ENCODE measurements at regions not wholly inside any gene's neighbourhood (a gene's known extent, or its start where the extent isn't known, plus 50 kb on each side); places are given as distances from the start of the nearest gene placed in this dataset.

DNA sequence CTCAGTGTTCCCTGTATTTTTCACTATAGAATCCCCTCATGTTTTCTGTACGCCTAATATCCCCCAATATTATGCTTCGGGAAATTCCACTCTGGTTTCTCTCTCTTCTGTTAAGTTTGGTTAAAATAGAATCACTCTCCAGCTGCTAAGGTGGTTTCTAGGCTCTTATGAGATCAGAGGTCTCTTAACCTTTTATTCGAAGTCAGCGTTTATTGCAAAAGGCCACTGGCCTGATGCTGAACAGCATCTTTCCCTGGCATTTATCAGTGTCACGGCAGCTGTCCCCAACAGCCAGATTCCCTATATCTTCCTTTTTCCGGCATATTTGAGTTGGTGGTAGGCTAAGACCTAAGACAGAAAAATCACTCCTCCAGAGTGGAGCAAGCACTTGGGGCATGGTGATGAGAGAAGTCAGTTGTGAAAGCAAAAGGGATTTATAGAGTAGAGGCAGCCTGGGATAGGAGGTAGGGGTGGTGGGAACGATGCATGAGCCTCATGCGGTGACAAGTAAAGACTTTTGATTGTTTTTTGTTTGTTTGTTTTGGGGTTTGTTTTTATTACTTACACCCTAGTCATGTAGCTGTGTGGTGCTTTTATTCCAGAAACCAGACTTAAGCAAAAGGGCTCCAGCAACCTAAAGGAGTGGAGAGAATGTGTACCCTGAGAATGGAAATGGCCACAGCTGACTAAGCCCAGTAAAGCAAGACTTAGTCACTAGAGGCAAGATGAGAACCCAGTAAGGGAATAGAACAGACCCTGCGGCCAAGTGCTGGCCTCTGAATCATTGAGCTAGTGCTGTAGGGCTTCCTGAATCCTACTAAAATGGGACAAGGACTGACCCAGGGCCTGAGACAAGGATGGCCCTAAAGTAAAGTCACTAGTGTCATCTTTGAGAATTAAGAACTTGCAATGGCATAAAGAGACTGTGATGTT is 197.6 kb upstream of the PRNP start:
- Mint-ChIP-seq H3K36me3 (ENCODE audit: low read depth) (no peaks in the 10 kb centered on the region), H3K9me3 (no peaks in the 10 kb centered on the region), H3K27me3 (peaks cover 24% of the 10 kb centered on the region), H3K27ac (no peak overlapping the region), H3K4me3 (no peak overlapping the region), H3K4me1 (no peaks in the 10 kb centered on the region)
- POLR2A ChIA-PET = no interaction called here
- CTCF ChIA-PET = no interaction called here
- no peak for DNase-seq

DNA sequence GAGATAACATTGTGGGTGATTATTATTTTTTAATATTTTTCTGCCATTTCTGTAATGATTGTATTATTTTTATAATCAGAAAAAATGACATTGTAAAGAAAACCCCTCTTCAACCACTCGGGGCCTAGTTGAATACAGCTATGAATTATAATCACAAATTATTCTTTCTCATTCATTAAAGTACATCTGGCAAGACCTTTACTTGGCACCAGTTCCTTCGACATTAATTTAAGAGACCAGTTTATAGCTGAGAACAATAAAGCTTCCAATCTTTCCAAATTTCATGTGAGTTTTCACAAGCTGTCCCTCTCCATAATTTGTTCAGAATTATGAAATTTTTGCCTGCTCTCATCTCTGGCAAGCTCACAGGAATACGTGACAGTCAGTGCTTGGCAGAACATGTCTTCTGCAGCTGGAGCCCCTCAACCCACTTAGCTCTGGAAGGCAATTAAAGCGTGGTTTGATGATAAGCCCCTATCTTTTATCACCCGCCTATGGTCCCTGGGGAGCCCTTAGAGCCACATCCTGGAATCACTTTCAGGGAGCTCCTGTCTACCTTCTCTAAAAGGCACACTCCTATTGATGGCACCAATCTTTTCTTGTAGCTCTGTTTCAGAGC is 201.8 kb upstream of the PRNP start:
- Mint-ChIP-seq H3K4me1 (no peaks in the 10 kb centered on the region), H3K9me3 (no peaks in the 10 kb centered on the region), H3K27me3 (peaks cover 24% of the 10 kb centered on the region), H3K27ac (no peak overlapping the region), H3K4me3 (no peak overlapping the region), H3K36me3 (ENCODE audit: low read depth) (no peaks in the 10 kb centered on the region)
- ChIA-PET POLR2A (no interaction called here), CTCF (no interaction called here)
- DNase-seq = no peak

DNA sequence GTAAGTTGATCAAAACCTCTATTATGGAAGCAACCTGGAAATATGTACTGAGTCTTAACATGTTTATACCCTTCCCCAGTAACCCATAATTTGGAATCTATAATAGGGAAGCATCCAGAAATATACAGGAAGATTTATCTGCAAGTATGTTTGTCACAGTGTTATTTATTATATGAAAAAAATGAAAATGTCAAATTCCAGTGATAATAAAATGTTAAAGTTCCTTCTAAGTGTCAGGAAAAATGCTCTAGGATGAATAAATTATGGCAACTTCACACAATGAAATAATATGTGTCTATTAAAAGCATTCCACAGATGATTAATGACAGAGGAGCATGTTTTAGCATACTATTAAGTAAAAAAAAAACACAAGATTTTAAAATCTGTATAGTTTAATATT is 202.3 kb upstream of the PRNP start:
- Mint-ChIP-seq H3K27ac (no peak overlapping the region), H3K9me3 (no peaks in the 10 kb centered on the region), H3K4me1 (no peaks in the 10 kb centered on the region), H3K36me3 (ENCODE audit: low read depth) (no peaks in the 10 kb centered on the region), H3K27me3 (peaks cover 24% of the 10 kb centered on the region), H3K4me3 (no peak overlapping the region)
- POLR2A ChIA-PET = no interaction called here
- CTCF ChIA-PET = no interaction called here
- DNase-seq = no peak

DNA sequence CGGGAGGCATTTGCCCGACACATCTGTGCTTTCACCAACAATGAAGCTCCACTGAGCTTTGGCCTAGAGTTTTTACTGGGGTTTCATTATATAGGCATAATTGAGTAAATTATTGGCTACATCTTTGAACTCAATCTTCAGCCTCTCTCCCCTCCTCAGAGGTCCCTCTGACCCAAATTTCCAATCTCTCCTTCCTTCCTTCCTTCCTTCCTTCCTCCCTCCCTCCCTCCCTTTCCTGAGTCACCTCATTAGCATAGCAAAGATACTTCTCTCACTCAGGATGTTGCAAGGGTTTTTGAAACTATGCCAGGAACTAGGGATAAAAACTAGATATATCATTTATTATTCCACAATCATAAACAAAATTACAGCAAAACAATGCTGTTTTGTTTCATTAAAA is 202.8 kb upstream of the PRNP start:
- H3K36me3 Mint-ChIP-seq (ENCODE audit: low read depth) = no peaks in the 10 kb centered on the region
- H3K27ac Mint-ChIP-seq = no peak overlapping the region
- no peak overlapping the region for H3K4me3 Mint-ChIP-seq
- ChIA-PET CTCF (no interaction called here), POLR2A (no interaction called here)
- H3K9me3 Mint-ChIP-seq = no peaks in the 10 kb centered on the region
- peaks cover 22% of the 10 kb centered on the region for H3K27me3 Mint-ChIP-seq
- no peak for DNase-seq
- H3K4me1 Mint-ChIP-seq = no peaks in the 10 kb centered on the region

DNA sequence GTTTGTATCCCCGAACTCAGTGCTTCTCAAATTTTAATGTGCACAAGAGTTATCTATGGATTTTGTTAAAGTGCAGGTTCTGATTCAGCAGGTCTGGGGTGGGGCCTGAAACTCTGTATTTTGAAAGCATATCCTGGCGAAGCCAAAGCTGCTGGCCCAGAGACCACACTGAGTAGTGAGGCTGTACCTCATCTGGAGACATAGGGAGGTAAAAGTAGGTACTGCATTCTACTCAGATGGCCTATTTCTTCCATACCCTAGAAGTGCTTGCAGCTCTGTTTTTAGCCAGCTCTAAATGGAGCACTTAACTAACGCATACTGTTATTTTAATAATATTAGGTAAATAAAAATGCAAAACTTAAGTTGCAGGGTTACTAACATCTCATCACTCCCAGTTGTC is 206.2 kb upstream of the PRNP start:
- H3K4me3 Mint-ChIP-seq = no peak overlapping the region
- no peaks in the 10 kb centered on the region for H3K9me3 Mint-ChIP-seq
- H3K36me3 Mint-ChIP-seq (ENCODE audit: low read depth) = no peaks in the 10 kb centered on the region
- DNase-seq = no peak
- ChIA-PET POLR2A (no interaction called here), CTCF (interaction anchor here (0.6 to 1.1 kb wide), 2 partner anchors 12 to 597 kb away, joined by 3 to 4 read pairs; no protein-coding TSS in a partner anchor)
- no peak overlapping the region for H3K27ac Mint-ChIP-seq
- H3K4me1 Mint-ChIP-seq = no peaks in the 10 kb centered on the region
- H3K27me3 Mint-ChIP-seq = peaks cover 20% of the 10 kb centered on the region

DNA sequence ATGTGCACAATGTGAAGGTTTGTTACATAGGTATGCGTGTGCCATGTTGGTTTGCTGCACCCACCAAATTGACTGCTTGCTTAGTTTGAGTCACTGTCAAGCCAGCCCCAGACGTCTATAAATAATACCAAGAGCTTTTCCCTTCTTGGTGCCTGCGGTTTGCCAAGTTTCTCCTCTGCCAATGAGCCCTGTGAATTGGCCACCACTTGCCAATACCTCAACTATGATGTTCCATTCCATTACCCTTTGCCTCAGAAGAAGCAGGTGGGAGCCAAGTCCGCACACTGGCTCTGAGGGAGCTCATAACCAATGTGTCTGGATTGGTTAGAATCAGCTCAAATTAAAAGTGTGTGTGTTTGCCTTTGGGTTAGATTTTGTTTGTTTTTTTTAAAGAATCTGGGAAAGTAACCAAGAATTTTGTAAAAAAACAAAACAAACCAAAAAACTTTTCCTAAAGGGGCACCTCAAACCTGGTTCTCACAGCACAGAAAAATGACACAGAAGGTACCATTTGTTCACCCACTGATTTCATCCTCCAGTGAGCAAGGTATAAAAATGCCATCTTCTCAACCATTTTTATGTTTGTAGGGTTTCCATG is 209.3 kb upstream of the PRNP start:
- Mint-ChIP-seq H3K27ac (no peak overlapping the region), H3K9me3 (no peaks in the 10 kb centered on the region), H3K4me3 (no peak overlapping the region), H3K27me3 (peaks cover 13% of the 10 kb centered on the region), H3K4me1 (no peaks in the 10 kb centered on the region), H3K36me3 (ENCODE audit: low read depth) (no peaks in the 10 kb centered on the region)
- DNase-seq = no peak
- ChIA-PET POLR2A (no interaction called here), CTCF (no interaction called here)

DNA sequence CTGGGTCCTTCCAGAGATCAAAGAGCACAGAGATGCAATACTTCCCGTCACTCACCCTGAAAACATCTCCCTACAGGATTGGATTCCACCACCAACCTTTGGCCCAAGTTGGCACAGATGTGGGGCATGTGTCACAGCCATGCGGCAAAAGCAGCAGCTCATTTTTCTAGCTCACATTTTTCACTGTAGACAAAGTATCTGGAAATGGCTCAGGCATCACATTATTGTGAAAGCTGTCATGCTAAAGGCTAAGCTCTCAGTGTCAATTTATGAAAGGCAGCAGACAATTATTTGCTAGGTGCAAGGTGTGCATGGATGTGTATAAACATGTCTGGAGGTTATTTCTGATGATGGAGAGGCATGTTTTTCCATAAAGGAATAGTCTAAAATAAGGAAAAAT is 213.3 kb upstream of the PRNP start:
- Mint-ChIP-seq H3K36me3 (ENCODE audit: low read depth) (no peaks in the 10 kb centered on the region), H3K27me3 (peaks cover 7% of the 10 kb centered on the region), H3K27ac (no peak overlapping the region), H3K4me1 (no peaks in the 10 kb centered on the region), H3K4me3 (no peak overlapping the region), H3K9me3 (no peaks in the 10 kb centered on the region)
- POLR2A ChIA-PET = no interaction called here
- no peak for DNase-seq
- CTCF ChIA-PET = no interaction called here

DNA sequence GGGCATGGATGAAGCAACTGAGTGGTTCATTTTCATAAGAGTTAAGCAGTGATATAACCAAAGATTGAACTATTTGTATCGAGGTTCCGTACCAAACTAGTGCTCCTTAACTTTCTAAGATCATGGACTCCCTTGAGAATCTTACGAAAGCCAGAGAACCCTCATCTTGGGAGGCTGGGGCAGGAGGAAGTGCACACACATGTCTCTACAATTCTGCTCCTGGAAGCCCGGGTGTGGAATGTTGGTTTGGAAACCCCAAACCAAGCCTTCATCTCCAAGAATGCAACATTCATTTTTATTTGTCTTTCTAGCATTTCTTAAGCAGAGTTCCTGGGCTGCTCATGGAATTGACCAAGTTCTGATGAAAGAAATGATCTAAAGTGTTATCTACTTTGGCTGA is 215.0 kb upstream of the PRNP start:
- DNase-seq = no peak
- Mint-ChIP-seq H3K4me1 (no peaks in the 10 kb centered on the region), H3K36me3 (ENCODE audit: low read depth) (no peaks in the 10 kb centered on the region), H3K4me3 (no peak overlapping the region), H3K27ac (no peak overlapping the region), H3K9me3 (no peaks in the 10 kb centered on the region), H3K27me3 (peaks cover 5% of the 10 kb centered on the region)
- ChIA-PET POLR2A (no interaction called here), CTCF (no interaction called here)

DNA sequence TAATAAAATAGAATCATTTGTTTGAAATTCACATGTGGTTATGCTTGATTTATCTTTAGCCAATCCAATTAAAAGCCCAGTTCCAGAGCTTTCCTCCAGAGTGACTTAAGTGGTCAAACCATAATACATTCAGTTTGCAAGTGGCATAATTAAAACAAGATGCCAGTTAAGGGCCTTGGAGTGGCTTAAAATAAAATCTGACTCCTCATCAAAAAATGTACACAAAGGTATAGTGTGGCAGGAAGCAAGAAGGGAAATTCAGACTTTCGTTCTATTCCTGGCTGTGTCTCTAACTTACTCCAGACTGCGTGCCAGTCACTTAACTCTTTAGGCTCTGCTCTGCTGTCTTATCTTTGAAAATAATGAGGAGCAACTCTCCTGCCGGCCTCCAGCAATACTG is 215.9 kb upstream of the PRNP start:
- no peaks in the 10 kb centered on the region for H3K4me1 Mint-ChIP-seq
- H3K36me3 Mint-ChIP-seq (ENCODE audit: low read depth) = no peaks in the 10 kb centered on the region
- no peaks in the 10 kb centered on the region for H3K9me3 Mint-ChIP-seq
- ChIA-PET POLR2A (no interaction called here), CTCF (no interaction called here)
- H3K27ac Mint-ChIP-seq = no peak overlapping the region
- DNase-seq = no peak
- no peak overlapping the region for H3K4me3 Mint-ChIP-seq
- peaks cover 6% of the 10 kb centered on the region for H3K27me3 Mint-ChIP-seq

DNA sequence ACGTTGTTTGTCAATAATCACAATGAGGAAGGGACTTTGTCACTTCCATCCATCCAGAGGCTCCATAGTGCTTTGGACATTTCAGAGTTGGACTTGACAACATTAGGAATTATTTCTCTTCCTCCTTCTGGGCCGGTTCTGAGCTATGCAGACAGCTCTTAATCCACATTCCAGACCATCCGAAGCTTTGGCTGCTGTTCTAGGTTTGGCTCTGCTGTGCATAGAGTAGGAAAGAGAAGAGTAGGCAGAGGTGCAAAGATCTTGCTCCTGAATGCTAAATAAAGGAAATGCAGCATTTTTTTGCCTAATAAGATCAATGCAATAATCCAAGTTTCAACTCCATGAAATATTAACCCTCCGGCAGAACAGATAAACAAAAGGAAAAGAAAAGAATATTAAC is 216.3 kb upstream of the PRNP start:
- no peak for DNase-seq
- POLR2A ChIA-PET = no interaction called here
- H3K27me3 Mint-ChIP-seq = peaks cover 10% of the 10 kb centered on the region
- H3K9me3 Mint-ChIP-seq = no peaks in the 10 kb centered on the region
- no peaks in the 10 kb centered on the region for H3K36me3 Mint-ChIP-seq (ENCODE audit: low read depth)
- H3K27ac Mint-ChIP-seq = no peak overlapping the region
- CTCF ChIA-PET = no interaction called here
- H3K4me1 Mint-ChIP-seq = no peaks in the 10 kb centered on the region
- H3K4me3 Mint-ChIP-seq = no peak overlapping the region

DNA sequence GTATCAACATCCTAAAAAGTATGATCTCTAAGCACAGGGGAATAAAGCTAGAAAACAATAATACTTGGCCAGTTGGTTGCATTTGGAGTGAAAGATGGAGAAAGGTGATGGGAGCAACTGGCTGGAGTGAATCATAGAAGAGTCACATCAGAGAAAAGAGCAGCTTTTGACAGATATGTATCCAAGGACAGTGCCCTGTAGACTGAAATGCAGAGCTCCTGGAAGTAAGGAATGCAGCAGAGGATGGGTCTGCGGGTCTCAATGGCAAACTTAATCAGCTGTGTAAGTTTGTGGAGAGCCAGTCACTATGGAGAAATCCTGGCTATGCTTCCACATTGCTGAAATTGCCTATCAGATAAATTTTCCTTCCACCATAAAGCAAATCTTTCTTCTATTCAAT is 218.1 kb upstream of the PRNP start:
- no peaks in the 10 kb centered on the region for H3K9me3 Mint-ChIP-seq
- no peaks in the 10 kb centered on the region for H3K36me3 Mint-ChIP-seq (ENCODE audit: low read depth)
- ChIA-PET CTCF (interaction anchor here (1.7 kb wide), 1 partner anchor 13 kb away, joined by 3 read pairs; no protein-coding TSS in a partner anchor), POLR2A (no interaction called here)
- H3K4me3 Mint-ChIP-seq = no peak overlapping the region
- DNase-seq = no peak
- no peak overlapping the region for H3K27ac Mint-ChIP-seq
- H3K27me3 Mint-ChIP-seq = peaks cover 7% of the 10 kb centered on the region
- no peaks in the 10 kb centered on the region for H3K4me1 Mint-ChIP-seq

DNA sequence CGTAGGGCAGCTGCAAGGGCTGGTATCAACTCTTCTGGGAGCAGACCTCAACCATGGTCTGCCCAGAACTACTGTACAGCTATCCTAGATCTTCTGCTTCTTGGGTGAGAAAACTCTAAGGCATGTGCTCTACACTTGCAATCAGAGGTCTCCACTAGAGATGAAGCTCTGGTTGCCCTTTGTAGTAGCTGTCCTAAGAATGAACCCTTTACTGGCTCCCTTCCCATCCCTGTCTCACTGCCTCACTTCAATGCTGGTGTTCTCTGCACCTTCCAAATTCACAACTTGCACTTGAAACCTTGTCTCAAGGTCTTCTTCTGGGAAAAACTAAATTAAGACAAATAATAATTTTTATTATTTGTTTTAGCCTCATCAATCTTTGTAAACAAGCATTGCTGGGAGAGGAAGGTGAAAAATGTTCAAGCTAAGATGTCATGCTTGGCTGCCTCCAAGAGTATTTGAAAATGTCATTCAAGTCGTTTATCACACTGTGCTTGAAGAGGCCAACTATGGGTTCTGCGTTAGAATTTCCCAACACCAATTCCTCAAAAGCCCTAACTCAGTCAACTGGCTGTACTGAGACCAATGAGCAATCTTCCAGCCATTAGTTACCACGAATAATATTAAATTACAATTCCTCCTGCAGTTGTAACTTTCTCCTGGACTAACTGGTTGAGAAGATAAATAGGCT is 216.9 kb upstream of the ADRA1D start:
- Mint-ChIP-seq H3K4me3 (no peak overlapping the region), H3K4me1 (no peaks in the 10 kb centered on the region), H3K36me3 (ENCODE audit: low read depth) (no peaks in the 10 kb centered on the region), H3K27me3 (peaks cover 14% of the 10 kb centered on the region), H3K27ac (no peak overlapping the region), H3K9me3 (no peaks in the 10 kb centered on the region)
- POLR2A ChIA-PET = no interaction called here
- CTCF ChIA-PET = no interaction called here
- DNase-seq = no peak

DNA sequence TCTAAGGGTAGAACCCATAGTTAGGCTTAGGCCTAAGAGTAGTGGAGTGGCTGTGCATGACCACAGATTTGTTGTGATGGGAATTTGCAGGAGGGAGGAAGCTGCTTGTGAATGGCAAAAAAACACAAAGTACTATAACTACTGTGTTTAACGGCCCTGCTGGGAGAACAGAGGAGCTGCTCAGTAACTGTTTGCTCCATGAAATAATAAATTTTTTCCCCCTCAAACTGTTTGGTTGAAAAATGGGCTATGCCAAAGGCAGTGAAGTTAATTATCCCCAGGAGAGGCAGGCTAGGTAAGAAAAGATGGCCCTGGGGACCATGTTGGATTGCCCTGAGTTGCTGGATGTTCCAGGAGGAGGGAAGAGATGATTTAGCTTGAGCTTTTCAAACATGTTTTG is 216.1 kb upstream of the ADRA1D start:
- no peaks in the 10 kb centered on the region for H3K4me1 Mint-ChIP-seq
- no peaks in the 10 kb centered on the region for H3K36me3 Mint-ChIP-seq (ENCODE audit: low read depth)
- no peak overlapping the region for H3K27ac Mint-ChIP-seq
- peaks cover 16% of the 10 kb centered on the region for H3K27me3 Mint-ChIP-seq
- DNase-seq = no peak
- ChIA-PET CTCF (no interaction called here), POLR2A (no interaction called here)
- no peaks in the 10 kb centered on the region for H3K9me3 Mint-ChIP-seq
- no peak overlapping the region for H3K4me3 Mint-ChIP-seq
